Thymus (tissue), 11 donors: ENCODE measurements at regions not wholly inside any gene's neighbourhood (a gene's known extent, or its start where the extent isn't known, plus 50 kb on each side); places are given as distances from the start of the nearest gene placed in this dataset.

ENCODE experiments used
- DNase-seq, 9 donors: peaks; one replicate each; pipeline ENCODE4 v3.0.0-alpha.2; 2013; ENCODE audit warnings: low spot score in 9 of 9, low read depth in 6 of 9, missing footprints in 1 of 9
- H3K27ac ChIP-seq, 2 donors: one replicate each; pipeline ENCODE4 v1.5.1; 2013; ENCODE audit warnings: control low read depth in 1 of 2, low read depth in 1 of 2, low read length in 1 of 2, mild to moderate bottlenecking in 1 of 2, moderate library complexity in 1 of 2
- H3K27me3 ChIP-seq, 2 donors: one replicate each; pipeline ENCODE4 v1.5.1; 2013; ENCODE audit warnings: low read length in 1 of 2; ENCODE audit not compliant: control insufficient read depth in 2 of 2, insufficient read depth in 1 of 2
- H3K36me3 ChIP-seq, 2 donors: one replicate each; pipeline ENCODE4 v1.5.1; 2013; ENCODE audit warnings: low read length in 1 of 2, mild to moderate bottlenecking in 1 of 2, moderate library complexity in 1 of 2; ENCODE audit not compliant: control insufficient read depth in 2 of 2, insufficient read depth in 2 of 2
- H3K4me1 ChIP-seq, 2 donors: one replicate each; pipeline ENCODE4 v1.5.1; 2013; ENCODE audit warnings: low read length in 2 of 2; ENCODE audit not compliant: control insufficient read depth in 2 of 2, insufficient read depth in 2 of 2
- H3K4me3 ChIP-seq, 2 donors: one replicate each; pipeline ENCODE4 v1.5.1; 2013; ENCODE audit warnings: low read length in 2 of 2, control low read depth in 1 of 2, mild to moderate bottlenecking in 1 of 2
- H3K9me3 ChIP-seq, 2 donors: one replicate each; pipeline ENCODE4 v1.5.1; 2013; ENCODE audit warnings: low read length in 1 of 2, mild to moderate bottlenecking in 1 of 2; ENCODE audit not compliant: control insufficient read depth in 2 of 2, insufficient read depth in 1 of 2
- WGBS: extraction: QIAGEN DNeasy Blood & Tissue Kit; methylation state at CpG from one replicate; pipeline ENCODE4 v1.1.7; 2013; 5-methylcytosine and 5-hydroxymethylcytosine counted together
- donor health status: healthy.

DNA sequence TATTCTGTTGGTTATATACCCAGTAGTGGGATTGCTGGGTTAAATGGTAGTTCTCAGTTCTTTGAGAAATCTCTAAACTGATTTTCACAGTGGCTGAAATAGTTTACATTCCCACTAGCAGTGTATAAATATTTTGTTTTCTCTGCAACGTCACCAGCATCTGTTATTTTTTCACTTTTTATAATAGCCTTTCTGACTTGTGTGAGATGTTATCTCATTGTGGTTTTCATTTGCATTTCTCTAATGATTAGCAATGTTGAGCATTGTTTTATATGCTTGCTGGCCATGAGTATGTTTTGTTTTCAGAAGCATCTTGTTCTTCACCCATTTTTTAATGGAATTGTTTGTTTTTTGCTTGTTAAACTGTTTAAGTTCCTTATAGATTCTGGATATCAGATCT, 612.7 kb upstream of the SGO1 start:
- peaks cover 0 to 3% of the 10 kb centered on the region in 2 donors for H3K9me3 ChIP-seq
- H3K36me3 ChIP-seq = no peaks in the 10 kb centered on the region
- WGBS = 46% methylated on average over 1 of the region's 1 CpG
- H3K27ac ChIP-seq = no peak overlapping the region
- no peaks in the 10 kb centered on the region for H3K27me3 ChIP-seq
- no peak overlapping the region for H3K4me3 ChIP-seq
- no peaks in the 10 kb centered on the region for H3K4me1 ChIP-seq
- no peak for DNase-seq

DNA sequence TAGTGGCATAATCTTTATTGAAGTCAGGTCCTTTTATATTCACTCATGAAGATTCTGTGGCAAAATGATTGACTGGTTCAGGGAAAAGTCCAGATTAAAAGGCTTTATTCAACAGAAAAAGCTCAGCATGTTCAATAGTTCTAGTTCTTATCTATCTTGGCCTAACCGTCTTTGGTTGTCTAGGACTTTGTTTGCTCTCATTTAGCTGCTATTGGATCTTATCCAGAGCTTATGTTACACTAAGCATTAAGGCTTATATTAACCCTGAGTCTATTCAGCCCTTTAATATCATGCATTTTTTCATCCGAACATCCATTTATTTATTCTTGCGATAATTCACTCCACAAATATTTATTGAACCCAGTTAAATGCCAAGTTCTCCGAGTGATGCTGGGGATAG, 601.0 kb upstream of the SGO1 start:
- Histone ChIP-seq H3K9me3 (peaks cover 1 to 8% of the 10 kb centered on the region in 2 donors), H3K27ac (no peak overlapping the region), H3K36me3 (no peaks in the 10 kb centered on the region), H3K4me3 (no peak overlapping the region), H3K4me1 (no peaks in the 10 kb centered on the region), H3K27me3 (no peaks in the 10 kb centered on the region)
- DNase-seq = no peak
- WGBS = 90% methylated on average over 4 of the region's 4 CpGs

DNA sequence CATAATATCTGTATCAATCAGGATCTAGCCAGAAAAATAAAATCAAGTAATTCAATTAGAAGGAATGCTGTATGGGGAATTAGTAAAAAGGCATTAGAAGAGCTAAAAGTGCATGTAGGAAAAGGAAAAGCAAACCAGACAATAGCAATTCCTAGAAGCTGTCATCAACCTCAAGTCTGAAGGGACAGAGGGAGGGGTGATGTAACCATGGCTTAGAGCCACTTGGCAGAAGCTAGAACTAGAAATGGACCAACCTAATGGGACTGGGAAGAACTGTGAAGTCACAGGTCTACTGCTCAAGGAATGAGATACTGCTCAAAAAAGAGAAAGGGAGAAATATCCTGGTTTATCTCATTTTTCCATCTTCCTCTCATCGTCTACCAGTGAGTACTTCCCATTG, 590.7 kb upstream of the SGO1 start:
- Histone ChIP-seq H3K4me3 (no peak overlapping the region), H3K27me3 (no peaks in the 10 kb centered on the region), H3K4me1 (no peaks in the 10 kb centered on the region), H3K36me3 (no peaks in the 10 kb centered on the region), H3K27ac (no peak overlapping the region), H3K9me3 (peaks cover 0 to 17% of the 10 kb centered on the region in 2 donors)
- no peak for DNase-seq
- 59% methylated on average over 1 of the region's 1 CpG for WGBS

DNA sequence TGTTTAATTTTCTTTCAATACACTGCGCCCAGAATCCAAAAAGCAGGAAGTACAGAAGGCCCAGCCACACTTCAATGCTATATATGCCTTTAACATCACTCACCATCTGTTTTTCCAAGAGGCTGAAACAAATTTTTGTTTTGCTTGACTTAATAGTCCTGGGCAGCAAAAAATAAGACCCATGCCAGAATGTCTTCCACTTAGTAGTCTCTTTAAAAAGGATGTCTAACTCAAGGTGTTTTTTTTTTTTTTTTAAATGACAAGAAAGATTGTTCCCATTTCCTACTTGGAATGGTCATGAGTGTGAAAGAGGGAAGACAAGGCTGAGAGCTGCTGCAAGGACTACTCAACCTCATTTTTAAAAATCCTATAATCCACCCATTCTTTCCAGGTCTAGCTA, 590.3 kb upstream of the SGO1 start:
- 48% methylated on average over 1 of the region's 1 CpG for WGBS
- Histone ChIP-seq H3K4me3 (no peak overlapping the region), H3K27ac (no peak overlapping the region), H3K27me3 (no peaks in the 10 kb centered on the region), H3K4me1 (no peaks in the 10 kb centered on the region), H3K9me3 (peaks cover 0 to 17% of the 10 kb centered on the region in 2 donors), H3K36me3 (no peaks in the 10 kb centered on the region)
- no peak for DNase-seq

DNA sequence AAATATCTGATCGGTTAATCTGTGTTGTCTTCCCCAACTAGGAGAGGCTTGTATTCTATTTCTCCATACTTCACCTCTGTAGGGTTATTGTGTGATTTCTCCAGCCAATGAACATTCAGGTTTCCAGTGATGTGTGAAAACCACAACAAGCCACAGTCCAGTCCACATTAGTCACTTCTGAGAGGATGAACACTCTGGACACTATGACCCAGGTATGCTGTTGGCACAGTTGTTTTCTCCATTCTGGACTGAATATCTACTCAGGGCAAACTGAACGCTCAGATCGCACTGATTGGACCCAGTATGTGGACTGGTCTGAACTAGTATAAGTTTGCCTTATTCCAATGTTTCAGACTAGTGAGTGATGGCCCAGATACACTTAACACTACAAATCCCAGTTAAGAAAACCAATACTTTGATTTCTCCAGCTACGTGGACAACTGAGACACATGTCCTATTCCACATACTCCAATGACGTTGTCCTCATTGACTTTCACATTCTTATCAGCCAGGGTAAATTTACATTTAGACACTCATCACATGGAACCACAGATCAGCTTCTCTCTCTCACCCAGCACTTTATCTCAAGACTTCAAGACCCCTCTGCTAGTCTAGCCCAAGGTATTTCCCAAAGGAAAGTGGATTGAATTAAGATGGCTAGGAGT, 587.4 kb upstream of the SGO1 start:
- Histone ChIP-seq H3K4me3 (no peak overlapping the region), H3K36me3 (no peaks in the 10 kb centered on the region), H3K9me3 (no peaks in the 10 kb centered on the region), H3K4me1 (no peaks in the 10 kb centered on the region), H3K27ac (no peak overlapping the region), H3K27me3 (no peaks in the 10 kb centered on the region)
- WGBS = 95% methylated on average over 5 of the region's 5 CpGs
- DNase-seq = no peak

DNA sequence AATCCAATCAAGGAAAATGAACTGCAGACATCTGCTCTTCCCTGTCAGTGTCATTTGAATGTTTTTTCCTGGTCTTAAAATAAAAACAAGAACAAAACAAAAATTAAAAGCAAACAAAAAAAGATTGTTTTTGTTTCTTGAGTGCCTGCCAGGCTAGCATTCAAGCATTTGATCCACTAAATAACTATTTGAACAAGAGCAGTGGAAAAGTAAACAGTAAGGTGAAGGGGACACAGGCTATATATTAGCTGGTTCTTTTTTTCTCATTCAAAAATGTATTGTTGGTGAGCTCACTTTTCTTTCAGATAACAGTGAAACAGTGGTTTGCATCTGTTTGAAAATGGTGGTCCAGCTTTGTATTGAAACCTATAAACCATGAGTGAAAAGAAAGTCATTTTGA, 586.9 kb upstream of the SGO1 start:
- no peaks in the 10 kb centered on the region for H3K27me3 ChIP-seq
- H3K36me3 ChIP-seq = no peaks in the 10 kb centered on the region
- no peak overlapping the region for H3K4me3 ChIP-seq
- H3K4me1 ChIP-seq = no peaks in the 10 kb centered on the region
- no peak overlapping the region for H3K27ac ChIP-seq
- no peak for DNase-seq
- no peaks in the 10 kb centered on the region for H3K9me3 ChIP-seq

DNA sequence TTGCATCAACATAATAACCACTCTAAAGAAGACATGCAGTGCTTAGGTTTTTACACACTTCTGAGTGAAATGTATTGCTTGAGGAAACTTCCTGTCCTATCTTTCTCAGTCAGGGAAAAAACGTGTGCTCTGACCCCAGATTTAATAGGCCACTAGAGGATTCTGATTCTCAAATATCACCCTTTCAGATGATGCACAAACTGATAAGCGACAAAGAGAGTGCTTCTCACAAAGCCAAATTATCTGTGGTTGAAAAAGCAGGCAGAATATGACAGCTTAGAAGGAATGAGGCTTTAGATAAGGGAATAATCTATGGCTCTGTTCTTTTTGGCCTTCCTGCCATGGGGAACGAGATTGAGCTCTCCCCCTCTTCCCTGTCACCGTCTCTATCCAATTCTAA, 583.4 kb upstream of the SGO1 start:
- no peaks in the 10 kb centered on the region for H3K27me3 ChIP-seq
- WGBS = 60% methylated on average over 4 of the region's 4 CpGs
- no peaks in the 10 kb centered on the region for H3K36me3 ChIP-seq
- H3K4me1 ChIP-seq = no peaks in the 10 kb centered on the region
- H3K27ac ChIP-seq = no peak overlapping the region
- H3K4me3 ChIP-seq = no peak overlapping the region
- DNase-seq = no peak
- H3K9me3 ChIP-seq = no peaks in the 10 kb centered on the region

DNA sequence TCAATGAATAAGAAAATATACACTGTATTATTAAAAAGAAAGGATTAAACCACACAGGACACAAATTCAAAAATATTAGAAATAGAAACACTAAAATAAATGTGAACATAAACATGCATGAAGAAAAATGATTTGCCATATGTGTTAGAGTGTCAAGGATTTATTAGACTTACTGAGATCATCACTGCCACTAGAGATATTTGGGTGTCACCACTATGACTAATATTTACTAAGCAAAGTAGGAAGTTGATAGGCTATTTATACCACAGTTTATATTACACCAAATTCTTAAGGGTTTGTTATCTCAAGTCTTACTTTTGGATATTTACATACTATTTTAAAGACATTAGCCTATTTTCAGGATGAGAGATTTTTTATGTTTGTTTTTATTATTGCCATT, 575.0 kb upstream of the SGO1 start:
- H3K27me3 ChIP-seq = no peaks in the 10 kb centered on the region
- no peak for DNase-seq
- no peaks in the 10 kb centered on the region for H3K9me3 ChIP-seq
- no peak overlapping the region for H3K4me3 ChIP-seq
- no peaks in the 10 kb centered on the region for H3K36me3 ChIP-seq
- H3K4me1 ChIP-seq = no peaks in the 10 kb centered on the region
- H3K27ac ChIP-seq = no peak overlapping the region

DNA sequence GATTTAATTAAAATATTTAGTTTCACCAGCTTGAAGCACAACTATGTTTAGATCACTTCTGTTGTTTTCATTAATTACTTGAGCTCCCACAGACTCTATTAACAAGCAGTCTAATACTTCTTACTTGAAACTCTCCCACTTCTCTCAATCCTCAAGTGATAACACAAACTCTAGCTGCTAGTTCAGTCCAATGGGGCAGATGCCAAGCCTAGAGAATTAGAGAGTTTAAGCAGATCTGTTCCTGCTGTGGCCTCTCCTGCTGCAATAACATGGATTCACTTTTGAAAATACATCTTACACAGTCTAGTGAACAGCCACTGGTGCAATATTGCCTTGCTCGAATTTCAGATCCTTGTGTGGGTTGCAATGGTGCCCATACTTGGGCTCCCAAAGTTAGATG, 566.4 kb upstream of the SGO1 start:
- WGBS = 83% methylated on average over 1 of the region's 1 CpG
- Histone ChIP-seq H3K4me1 (no peaks in the 10 kb centered on the region), H3K27me3 (no peaks in the 10 kb centered on the region), H3K4me3 (no peak overlapping the region), H3K36me3 (no peaks in the 10 kb centered on the region), H3K27ac (no peak overlapping the region), H3K9me3 (no peaks in the 10 kb centered on the region)
- DNase-seq = no peak

DNA sequence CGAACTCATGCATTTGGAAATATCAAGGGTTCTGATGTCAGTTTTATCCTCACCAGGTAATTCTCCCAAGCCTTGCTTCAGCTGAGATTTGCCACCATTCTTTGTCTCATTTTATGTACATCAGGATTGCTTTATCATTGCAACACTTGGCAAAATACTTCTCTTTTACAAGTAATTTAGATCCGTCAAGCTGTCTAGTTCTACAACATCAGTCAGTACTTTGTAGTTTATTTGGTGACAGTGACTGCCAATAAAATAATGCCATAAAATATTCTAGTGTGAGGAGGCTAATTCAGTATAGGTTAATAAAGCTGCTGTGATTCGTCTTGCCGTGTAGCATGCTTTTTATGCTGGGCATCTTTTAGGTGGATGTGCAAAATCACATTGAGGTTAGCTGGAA, 565.3 kb upstream of the SGO1 start:
- no peaks in the 10 kb centered on the region for H3K4me1 ChIP-seq
- H3K4me3 ChIP-seq = no peak overlapping the region
- WGBS = 66% methylated on average over 4 of the region's 4 CpGs
- no peaks in the 10 kb centered on the region for H3K36me3 ChIP-seq
- H3K27me3 ChIP-seq = no peaks in the 10 kb centered on the region
- DNase-seq = no peak
- H3K9me3 ChIP-seq = no peaks in the 10 kb centered on the region
- H3K27ac ChIP-seq = no peak overlapping the region
